ENCODE measurements at regions not wholly inside any gene's neighbourhood (a gene's known extent, or its start where the extent isn't known, plus 50 kb on each side); places are given as distances from the start of the nearest gene placed in this dataset.
A peak's percentile ranks its signal among the peaks of the same experiment; 100 is the strongest.

DNA sequence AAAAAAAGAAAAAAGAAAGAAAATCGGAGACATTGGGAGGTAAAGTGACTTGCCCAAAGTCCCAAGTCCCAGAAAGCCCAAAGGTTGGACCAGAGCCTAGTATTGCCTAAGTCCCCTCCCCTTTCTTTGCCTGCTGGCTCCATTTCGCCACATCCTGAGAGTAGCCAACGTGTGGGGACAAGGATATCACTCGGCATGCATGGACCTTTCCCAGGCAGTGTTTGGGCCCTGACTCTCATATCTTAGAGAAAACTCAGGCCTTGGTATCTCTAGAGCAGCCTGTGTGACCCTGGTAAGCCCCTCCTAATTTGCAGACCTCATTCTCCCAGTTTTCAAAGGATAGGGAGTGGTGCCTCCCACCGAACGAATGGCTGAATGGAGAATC is 294.2 kb upstream of the ZMIZ1 start:
- in situ Hi-C loops (cut with MboI; ENCODE audit: low sequenced_read_pairs in 4 of 4) (no loop called here), intact Hi-C loops (cut with DNase I; ENCODE audit: low total_unique reads) (no loop called here)
- Histone ChIP-seq H3K36me3 (no peaks in the 10 kb centered on the region), H3K4me1 (peaks cover 42 to 45% of the 10 kb centered on the region in 2 donors), H3K9me3 (no peaks in the 10 kb centered on the region), H3K4me3 (no peak overlapping the region), H3K27ac (peak overlapping the region; percentile 51 to 76 (median 70)), H3K27me3 (no peaks in the 10 kb centered on the region)
- DNase-seq: peak in 1 of 2 donors; percentile 35
- ATAC-seq: peak; percentile 31 to 47
- TF ChIP-seq POLR2A (IDR thresholded peaks at IDR 0.05): no peak
- TF ChIP-seq, protein P1, sequence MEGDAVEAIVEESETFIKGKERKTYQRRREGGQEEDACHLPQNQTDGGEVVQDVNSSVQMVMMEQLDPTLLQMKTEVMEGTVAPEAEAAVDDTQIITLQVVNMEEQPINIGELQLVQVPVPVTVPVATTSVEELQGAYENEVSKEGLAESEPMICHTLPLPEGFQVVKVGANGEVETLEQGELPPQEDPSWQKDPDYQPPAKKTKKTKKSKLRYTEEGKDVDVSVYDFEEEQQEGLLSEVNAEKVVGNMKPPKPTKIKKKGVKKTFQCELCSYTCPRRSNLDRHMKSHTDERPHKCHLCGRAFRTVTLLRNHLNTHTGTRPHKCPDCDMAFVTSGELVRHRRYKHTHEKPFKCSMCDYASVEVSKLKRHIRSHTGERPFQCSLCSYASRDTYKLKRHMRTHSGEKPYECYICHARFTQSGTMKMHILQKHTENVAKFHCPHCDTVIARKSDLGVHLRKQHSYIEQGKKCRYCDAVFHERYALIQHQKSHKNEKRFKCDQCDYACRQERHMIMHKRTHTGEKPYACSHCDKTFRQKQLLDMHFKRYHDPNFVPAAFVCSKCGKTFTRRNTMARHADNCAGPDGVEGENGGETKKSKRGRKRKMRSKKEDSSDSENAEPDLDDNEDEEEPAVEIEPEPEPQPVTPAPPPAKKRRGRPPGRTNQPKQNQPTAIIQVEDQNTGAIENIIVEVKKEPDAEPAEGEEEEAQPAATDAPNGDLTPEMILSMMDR (IDR thresholded peaks at IDR 0.05 in 4 of 5, conservative IDR thresholded peaks at IDR 0.05 in 1 of 5): no peak

DNA sequence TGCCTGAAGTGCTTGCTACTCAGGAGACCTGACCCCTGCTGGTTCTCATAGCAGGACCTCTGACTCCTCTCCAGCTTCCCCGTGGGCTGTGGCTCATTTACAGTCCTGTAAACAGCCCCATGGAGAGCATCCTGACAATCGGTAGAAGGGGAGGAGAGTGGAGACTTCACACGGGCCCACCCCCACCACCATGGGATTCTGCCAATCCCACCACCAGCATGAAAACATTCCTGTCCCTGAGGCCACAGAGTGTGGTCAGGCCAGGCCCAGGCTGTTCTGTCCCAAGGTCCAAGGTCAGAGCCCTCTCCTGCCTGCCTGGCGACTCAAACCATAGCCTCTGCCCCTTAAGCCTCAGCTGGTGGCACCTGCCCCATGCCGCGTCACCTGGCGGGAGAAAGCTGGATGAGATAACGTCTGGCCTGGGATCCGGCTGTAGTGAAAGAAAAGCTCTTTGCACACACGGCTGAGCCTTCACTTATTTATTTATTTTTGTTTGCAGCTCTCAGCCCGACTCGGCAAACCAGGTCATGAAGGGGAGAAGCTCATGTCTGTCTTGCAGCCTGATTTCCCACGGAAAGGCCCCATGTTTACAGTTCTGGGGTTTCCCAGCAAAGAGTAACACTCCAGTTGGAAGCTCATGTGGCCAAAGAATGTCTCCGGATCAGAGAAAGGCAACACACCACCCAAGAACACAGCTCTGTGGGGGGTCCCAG is 293.6 kb upstream of the ZMIZ1 start:
- Histone ChIP-seq H3K9me3 (no peaks in the 10 kb centered on the region), H3K27ac (peak overlapping the region; percentile 51 to 76 (median 70)), H3K36me3 (no peaks in the 10 kb centered on the region), H3K4me1 (peaks cover 42 to 45% of the 10 kb centered on the region in 2 donors), H3K4me3 (no peak overlapping the region), H3K27me3 (no peaks in the 10 kb centered on the region)
- in situ Hi-C loops (cut with MboI; ENCODE audit: low sequenced_read_pairs in 4 of 4): no loop called here
- intact Hi-C loops (cut with DNase I; ENCODE audit: low total_unique reads): no loop called here
- ATAC-seq: peak; percentile 46 to 56
- DNase-seq: peak; percentile 29 to 63
- TF ChIP-seq, protein P1 (IDR thresholded peaks at IDR 0.05 in 4 of 5, conservative IDR thresholded peaks at IDR 0.05 in 1 of 5): no peak
- TF ChIP-seq POLR2A (IDR thresholded peaks at IDR 0.05): no peak

DNA sequence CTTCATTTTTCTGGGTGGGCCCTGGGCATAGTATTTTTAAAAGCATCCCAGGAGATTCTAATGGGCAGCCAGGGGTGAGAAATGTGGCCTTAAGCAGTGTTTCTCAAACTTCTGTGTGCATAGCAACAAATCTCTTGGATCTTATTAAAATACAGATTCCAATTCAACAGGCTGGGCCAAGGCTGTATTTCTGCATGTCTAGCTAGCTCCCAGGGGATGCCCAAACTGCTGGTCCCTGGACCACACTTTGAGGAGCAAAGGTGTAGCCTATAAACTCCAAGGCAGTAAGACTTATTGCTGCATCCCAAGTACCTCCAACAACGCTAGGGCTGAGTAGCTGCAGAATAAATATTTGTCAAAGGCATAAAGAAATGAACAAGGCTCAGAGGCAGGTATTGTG is 292.9 kb upstream of the ZMIZ1 start:
- H3K27ac ChIP-seq: peak overlapping the region; percentile 51 to 76 (median 70)
- no peaks in the 10 kb centered on the region for H3K36me3 ChIP-seq
- H3K27me3 ChIP-seq: no peaks in the 10 kb centered on the region
- H3K4me3 ChIP-seq: no peak overlapping the region
- TF ChIP-seq POLR2A (IDR thresholded peaks at IDR 0.05): no peak
- TF ChIP-seq, protein P1 (IDR thresholded peaks at IDR 0.05 in 4 of 5, conservative IDR thresholded peaks at IDR 0.05 in 1 of 5): no peak
- H3K9me3 ChIP-seq: no peaks in the 10 kb centered on the region
- in situ Hi-C loops (cut with MboI; ENCODE audit: low sequenced_read_pairs in 4 of 4): no loop called here
- ATAC-seq (no peak), DNase-seq (no peak)
- peaks cover 42 to 51% of the 10 kb centered on the region in 2 donors for H3K4me1 ChIP-seq
- intact Hi-C loops (cut with DNase I; ENCODE audit: low total_unique reads): no loop called here

DNA sequence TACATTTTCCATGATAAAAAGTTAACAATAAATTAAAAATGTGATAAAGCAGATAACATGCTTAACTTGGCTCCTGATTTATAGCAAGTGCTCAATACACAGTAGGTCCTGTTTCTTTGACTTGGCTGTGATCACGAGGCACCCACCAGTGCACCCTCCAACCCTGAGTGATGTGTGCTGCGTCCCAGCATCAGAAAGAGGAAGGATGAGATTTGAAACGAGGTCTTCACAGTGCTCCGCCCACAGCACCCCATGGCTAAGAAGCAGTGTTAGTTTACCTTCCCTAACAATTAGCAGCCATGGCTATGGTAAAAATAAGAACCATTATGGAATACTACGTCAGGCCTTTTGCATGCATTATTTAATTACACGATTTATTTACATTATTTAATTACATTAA is 292.0 kb upstream of the ZMIZ1 start:
- no peaks in the 10 kb centered on the region for H3K27me3 ChIP-seq
- no peak for DNase-seq
- intact Hi-C loops (cut with DNase I; ENCODE audit: low total_unique reads): no loop called here
- H3K4me3 ChIP-seq: no peak overlapping the region
- no peak for ATAC-seq
- TF ChIP-seq, protein P1 (IDR thresholded peaks at IDR 0.05 in 4 of 5, conservative IDR thresholded peaks at IDR 0.05 in 1 of 5): no peak
- no peak for TF ChIP-seq POLR2A (IDR thresholded peaks at IDR 0.05)
- no peaks in the 10 kb centered on the region for H3K9me3 ChIP-seq
- in situ Hi-C loops (cut with MboI; ENCODE audit: low sequenced_read_pairs in 4 of 4): no loop called here
- H3K4me1 ChIP-seq: peaks cover 42 to 50% of the 10 kb centered on the region in 2 donors
- no peaks in the 10 kb centered on the region for H3K36me3 ChIP-seq
- peak overlapping the region in 3 of 4 donors; percentile 70 to 77 (median 75) for H3K27ac ChIP-seq

All from gastrocnemius medialis (tissue), 4 donors.